Osteocyte (in vitro differentiated cells): ENCODE measurements at regions not wholly inside any gene's neighbourhood (a gene's known extent, or its start where the extent isn't known, plus 50 kb on each side); places are given as distances from the start of the nearest gene placed in this dataset.
A peak's percentile ranks its signal among the peaks of the same experiment; 100 is the strongest.

ENCODE experiments used
- DNase-seq: peaks from one replicate; pipeline ENCODE4 v3.0.0; 2021; ENCODE audit warnings: mixed read lengths; ENCODE audit not compliant: unreplicated experiment; ENCODE audit errors: extremely low spot score
- H3K27ac Mint-ChIP-seq: one replicate; pipeline ENCODE4 v1.8.0; 2021; ENCODE audit warnings: mild to moderate bottlenecking, mixed read lengths; ENCODE audit not compliant: unreplicated experiment
- H3K27me3 Mint-ChIP-seq: one replicate; pipeline ENCODE4 v1.8.0; 2021; ENCODE audit warnings: mixed read lengths; ENCODE audit not compliant: unreplicated experiment
- H3K36me3 Mint-ChIP-seq: one replicate; pipeline ENCODE4 v1.8.0; 2021; ENCODE audit warnings: mixed read lengths; ENCODE audit not compliant: unreplicated experiment
- H3K4me1 Mint-ChIP-seq: one replicate; pipeline ENCODE4 v1.8.0; 2021; ENCODE audit warnings: mixed read lengths; ENCODE audit not compliant: unreplicated experiment
- H3K4me3 Mint-ChIP-seq: one replicate; pipeline ENCODE4 v1.8.0; 2021; ENCODE audit warnings: mild to moderate bottlenecking, moderate library complexity, mixed read lengths; ENCODE audit not compliant: unreplicated experiment
- H3K9me3 Mint-ChIP-seq: one replicate; pipeline ENCODE4 v1.8.0; 2021; ENCODE audit warnings: mixed read lengths; ENCODE audit not compliant: unreplicated experiment
- CTCF ChIP-seq: fragments of 200-600 bp; sonication (generic); IDR thresholded peaks from 2 replicates; pipeline ENCODE4 v1.5.0; 2021; ENCODE audit warnings: antibody characterized with exemption, mild to moderate bottlenecking, moderate library complexity

- no peak for TF ChIP-seq CTCF
- peak; percentile 23 for DNase-seq
- Mint-ChIP-seq H3K27me3 (no peaks in the 10 kb centered on the region), H3K4me1 (no peaks in the 10 kb centered on the region), H3K9me3 (peaks cover 13% of the 10 kb centered on the region), H3K27ac (no peak overlapping the region), H3K4me3 (no peak overlapping the region), H3K36me3 (no peaks in the 10 kb centered on the region)
Measured at GRCh38 chr20:19070681-19071445, 141.6 kb upstream of the SLC24A3 start.

GRCh38 chr20:19071446-19071725, 141.1 kb upstream of the SLC24A3 start:
- H3K27me3 Mint-ChIP-seq: no peaks in the 10 kb centered on the region
- no peaks in the 10 kb centered on the region for H3K4me1 Mint-ChIP-seq
- H3K4me3 Mint-ChIP-seq: no peak overlapping the region
- H3K9me3 Mint-ChIP-seq: peaks cover 13% of the 10 kb centered on the region
- no peak for DNase-seq
- H3K36me3 Mint-ChIP-seq: no peaks in the 10 kb centered on the region
- TF ChIP-seq CTCF: no peak
- no peak overlapping the region for H3K27ac Mint-ChIP-seq

- no peak for TF ChIP-seq CTCF
- Mint-ChIP-seq H3K4me3 (no peak overlapping the region), H3K9me3 (peaks cover 13% of the 10 kb centered on the region), H3K4me1 (no peaks in the 10 kb centered on the region), H3K27me3 (no peaks in the 10 kb centered on the region), H3K27ac (no peak overlapping the region), H3K36me3 (no peaks in the 10 kb centered on the region)
- no peak for DNase-seq
Measured at GRCh38 chr20:19071902-19072498, 140.4 kb upstream of the SLC24A3 start.

GRCh38 chr20:19072988-19073387, 139.5 kb upstream of the SLC24A3 start:
- Mint-ChIP-seq H3K36me3 (no peaks in the 10 kb centered on the region), H3K9me3 (peaks cover 10% of the 10 kb centered on the region), H3K27ac (no peak overlapping the region), H3K4me3 (no peak overlapping the region), H3K4me1 (no peaks in the 10 kb centered on the region), H3K27me3 (no peaks in the 10 kb centered on the region)
- DNase-seq: peak; percentile 38
- no peak for TF ChIP-seq CTCF

- no peak overlapping the region for H3K27ac Mint-ChIP-seq
- H3K9me3 Mint-ChIP-seq: peaks cover 5% of the 10 kb centered on the region
- no peaks in the 10 kb centered on the region for H3K36me3 Mint-ChIP-seq
- H3K4me3 Mint-ChIP-seq: no peak overlapping the region
- TF ChIP-seq CTCF: no peak
- no peaks in the 10 kb centered on the region for H3K27me3 Mint-ChIP-seq
- DNase-seq: peak; percentile 57
- H3K4me1 Mint-ChIP-seq: no peaks in the 10 kb centered on the region
Measured at GRCh38 chr20:19073584-19074218, 138.7 kb upstream of the SLC24A3 start.
